Limb (tissue), 2 donors: ENCODE measurements at regions not wholly inside any gene's neighbourhood (a gene's known extent, or its start where the extent isn't known, plus 50 kb on each side); places are given as distances from the start of the nearest gene placed in this dataset.

Source experiments
- DNase-seq, 2 donors: peaks; one replicate each; pipeline ENCODE4 v3.0.0-alpha.2; 2016; ENCODE audit errors: extremely low spot score in 2 of 2

DNA sequence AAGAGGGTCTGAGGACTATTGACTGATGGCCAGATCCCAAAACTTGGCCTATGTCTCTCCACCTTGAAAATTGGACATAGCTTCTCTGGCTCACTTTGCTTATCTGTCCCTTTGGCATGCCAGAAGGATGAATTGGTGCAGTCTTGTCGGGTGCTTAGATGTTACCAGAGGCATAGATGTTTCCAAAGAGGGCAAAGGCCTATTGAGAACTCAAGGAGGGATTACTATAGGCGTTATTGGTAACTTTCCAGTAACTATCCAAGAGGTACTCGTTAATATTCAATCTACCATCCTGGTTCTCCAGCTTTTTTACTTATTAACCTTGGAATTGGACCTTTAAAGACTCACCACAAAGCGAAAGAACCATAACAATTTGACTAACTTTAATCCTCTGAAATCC is 368.3 kb upstream of the ESRRG start:
- DNase-seq, result no peak

DNA sequence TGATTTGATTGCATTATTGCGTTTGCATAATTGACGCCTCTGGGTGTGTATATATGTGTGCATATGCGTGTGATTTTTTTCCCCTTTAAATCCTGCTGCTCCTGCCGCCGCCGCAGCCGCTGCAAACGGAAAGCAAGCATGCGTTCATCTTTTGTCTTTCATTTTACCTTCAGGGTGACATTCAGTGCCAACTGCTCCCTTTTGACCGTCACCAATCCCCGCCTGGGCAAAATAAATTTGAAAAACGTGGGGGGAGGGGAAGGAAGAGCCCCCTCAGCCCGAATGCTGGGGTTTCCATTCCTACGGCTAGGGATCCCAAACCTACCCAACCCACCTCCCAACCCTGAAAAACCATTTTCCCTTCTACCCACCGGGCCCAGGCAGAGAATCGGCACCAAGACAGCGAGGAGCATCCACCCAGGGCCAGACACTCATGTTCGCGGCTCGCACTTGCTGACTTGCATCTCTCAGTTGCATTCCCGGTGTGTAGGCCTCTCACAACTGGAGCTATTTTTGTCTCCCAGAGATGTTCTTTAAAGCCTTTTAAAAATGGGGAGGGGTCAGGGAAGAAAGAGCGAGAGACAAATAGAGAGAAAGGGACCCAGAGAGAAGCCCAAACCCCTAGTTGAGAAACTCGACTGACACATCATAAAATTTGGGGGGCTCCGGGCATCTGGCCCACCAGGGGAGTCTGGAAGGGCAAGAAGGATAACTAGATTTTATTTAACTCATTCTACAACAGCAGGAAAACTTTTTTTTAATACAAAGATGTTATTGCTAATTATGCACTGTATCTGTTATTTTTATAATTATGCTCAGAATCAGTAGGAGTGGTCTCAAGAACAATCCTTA is 367.1 kb upstream of the ESRRG start:
- DNase-seq, result peak in 1 of 2 donors; percentile 54

DNA sequence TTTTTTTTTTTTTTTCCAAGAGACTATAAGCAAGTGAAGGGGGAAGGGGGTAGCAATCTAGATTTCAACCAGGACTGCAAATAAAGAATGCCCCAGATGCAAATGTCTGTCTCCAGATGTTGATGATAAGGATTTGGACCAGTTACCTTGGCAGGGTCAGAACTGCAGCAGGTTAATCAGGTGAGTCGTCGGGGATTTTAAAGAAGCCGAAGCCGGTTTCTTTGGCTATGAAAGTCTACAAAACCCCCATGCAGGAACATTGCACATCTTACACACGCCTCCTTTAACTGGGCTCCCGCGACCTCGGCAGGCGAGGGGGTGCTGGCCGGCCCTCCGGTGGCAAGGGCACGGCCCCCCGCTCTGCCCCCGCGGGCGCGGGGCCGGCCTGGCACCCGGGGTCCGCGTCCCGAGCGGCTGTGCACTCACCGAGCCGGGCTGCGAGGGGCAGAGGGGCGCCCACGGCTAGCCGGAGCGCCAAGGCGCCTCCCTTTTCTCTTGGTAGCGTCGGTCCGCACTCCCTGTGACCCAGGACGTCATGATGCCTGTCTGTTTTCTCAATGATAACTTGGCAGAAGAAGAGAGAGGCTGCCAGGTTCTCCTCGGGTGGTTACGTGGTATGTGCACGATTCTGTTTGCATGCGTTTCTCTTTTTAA is 366.3 kb upstream of the ESRRG start:
- DNase-seq, result peak; percentile 57 to 76

DNA sequence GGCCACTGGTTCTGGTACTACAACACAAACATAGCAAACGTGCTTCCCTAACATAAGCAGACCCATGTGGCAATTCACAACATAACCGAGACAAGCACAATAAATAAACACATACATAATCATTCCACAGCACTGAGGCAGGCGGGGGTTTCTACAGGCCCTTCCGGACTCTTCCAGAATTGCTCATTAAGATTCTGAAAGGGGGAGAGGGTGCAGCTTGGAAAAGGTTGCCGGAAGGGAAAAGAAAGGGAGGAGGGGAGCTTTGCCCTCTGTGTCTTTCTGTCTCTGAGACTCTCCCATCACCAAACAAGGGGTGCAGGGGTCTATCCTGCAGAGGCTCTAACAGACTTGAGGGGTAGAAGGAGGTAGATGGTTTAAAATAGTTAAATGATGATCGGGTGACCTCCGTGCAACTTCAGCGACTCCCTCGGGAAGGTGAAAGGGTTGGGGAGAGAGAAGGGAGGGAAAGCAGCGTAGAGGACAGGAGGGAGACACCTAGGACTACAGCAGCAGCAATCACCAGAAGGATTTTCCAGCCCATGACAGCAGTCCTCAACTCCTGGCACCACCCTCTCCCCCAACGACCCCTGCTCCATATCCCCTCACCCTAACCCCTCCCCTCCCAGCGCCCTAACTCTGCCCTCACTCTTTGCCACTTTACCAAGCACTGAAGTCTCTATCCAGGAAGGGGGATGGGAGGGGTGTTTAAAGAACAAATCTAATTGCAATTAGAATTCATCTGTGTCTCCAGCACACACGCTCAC is 365.5 kb upstream of the ESRRG start:
- peak in 1 of 2 donors; percentile 31 for DNase-seq

DNA sequence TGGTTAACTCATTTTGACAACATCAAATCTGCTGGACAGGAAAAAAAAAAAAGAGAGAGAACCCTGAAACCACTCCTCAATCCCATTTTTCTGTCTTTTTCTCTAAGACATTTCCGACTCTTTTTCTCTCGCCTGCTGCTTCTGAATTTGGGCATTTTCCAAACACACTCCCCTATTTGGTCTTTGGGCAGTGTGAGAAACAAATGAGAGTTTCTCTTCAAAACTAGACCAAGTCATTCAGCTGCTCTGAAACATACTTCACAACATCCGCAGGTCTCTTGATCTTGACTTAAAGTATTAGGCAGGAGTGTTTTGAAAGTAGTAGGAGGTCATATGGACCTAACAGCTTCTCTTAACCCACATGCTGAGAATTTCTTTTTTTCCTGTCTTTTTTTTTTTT is 364.8 kb upstream of the ESRRG start:
- DNase-seq, result no peak

DNA sequence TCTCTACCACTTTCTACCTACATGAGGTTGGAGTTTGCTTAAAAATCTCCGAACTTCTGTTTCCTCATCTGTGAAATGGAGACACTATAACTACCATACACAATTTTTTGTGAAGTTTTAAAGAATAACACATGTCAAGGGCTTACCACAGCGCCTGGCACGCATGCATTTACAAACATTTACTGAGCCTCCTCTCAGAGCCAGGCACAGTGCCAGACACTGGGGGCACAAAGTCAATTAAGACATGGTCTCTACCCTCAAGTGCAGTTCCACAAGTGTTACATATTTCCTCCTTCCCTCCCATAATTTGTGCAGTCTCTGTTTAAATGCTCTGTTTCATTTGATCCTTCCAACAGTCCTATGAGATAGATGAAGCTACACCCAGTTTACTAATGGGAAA is 356.4 kb upstream of the ESRRG start:
- no peak for DNase-seq

DNA sequence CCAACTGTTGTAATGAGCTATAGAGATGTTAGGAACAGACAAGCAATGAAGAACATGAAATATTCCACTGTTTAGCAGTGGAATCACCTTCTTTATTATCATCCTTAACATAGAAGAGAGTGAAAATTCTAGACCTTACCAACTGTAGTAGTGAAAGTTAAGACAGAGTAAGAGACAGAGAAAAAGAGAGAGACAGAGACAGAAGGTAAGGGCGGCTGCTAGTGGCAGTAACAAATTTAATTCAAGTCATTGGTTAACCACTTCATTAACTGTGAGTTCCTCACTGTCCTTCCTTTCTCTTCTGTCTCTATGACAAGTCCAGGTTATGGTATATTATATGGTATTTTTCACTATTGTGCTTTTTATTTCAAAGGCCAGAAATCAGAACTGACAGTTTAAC is 355.7 kb upstream of the ESRRG start:
- DNase-seq, result no peak

DNA sequence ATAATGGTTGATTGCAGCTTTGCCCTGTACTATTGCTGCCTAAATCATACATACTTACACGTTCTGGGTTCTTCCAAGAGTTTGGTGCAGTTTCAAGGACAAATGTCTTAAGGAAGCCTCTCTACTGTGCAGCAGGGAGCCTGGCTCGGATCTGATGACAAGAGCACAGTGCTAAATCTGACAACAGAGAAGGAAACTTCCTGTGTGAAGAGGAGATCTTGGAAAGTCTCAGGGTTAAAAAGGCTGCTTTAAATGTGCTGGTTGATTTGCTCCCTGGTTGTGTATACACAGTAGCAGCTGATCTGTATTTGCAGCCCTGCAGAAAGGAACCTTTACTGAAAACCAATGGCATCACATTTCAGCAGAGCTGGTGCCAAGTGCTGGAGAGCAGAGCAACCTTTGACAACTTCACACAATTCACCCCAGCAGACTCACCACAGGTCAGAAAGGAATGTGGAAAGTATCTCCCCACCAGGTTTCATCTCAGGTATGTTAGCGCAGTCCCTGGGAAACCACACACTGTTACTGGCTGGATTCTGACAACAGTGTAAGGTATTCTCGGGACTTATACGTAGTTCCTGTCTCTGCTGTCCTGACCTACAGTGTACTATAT is 355.0 kb upstream of the ESRRG start:
- no peak for DNase-seq

DNA sequence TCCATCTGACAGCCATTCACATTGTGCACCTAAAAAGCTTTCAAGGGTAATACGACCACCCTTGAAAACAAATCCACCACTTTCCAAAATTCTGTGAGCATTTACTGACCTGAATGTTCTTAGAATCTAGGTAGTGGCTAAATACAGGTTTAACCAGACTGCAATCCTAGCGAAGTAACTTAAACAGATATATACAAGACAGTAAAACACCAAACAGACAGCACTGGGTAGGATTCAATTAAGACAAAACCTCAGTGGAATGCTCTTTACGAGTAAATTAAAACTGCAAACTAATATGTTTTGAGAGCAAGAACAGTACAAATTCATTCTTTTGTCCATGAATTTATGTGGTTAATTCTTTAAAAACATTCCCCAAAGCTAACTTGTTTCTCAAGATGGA is 354.2 kb upstream of the ESRRG start:
- no peak for DNase-seq

DNA sequence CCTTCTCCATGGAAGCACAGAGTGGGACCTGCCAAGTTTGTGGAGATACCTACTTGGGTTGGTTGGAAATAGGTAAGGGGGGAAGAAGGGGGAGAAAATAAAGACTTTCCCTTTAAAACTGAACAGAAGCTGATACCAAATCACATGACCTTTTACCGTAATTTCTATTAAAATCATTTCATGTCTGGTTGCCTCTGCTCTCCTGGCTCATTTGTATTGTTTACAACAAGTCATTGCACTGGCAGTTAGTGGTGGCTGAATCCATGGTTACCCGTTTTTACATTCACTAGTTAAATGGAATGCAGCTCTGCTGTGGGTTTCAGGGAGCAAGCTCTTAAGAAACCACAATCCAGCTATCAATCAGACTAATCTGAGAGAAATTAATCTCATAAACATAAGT is 353.7 kb upstream of the ESRRG start:
- no peak for DNase-seq

DNA sequence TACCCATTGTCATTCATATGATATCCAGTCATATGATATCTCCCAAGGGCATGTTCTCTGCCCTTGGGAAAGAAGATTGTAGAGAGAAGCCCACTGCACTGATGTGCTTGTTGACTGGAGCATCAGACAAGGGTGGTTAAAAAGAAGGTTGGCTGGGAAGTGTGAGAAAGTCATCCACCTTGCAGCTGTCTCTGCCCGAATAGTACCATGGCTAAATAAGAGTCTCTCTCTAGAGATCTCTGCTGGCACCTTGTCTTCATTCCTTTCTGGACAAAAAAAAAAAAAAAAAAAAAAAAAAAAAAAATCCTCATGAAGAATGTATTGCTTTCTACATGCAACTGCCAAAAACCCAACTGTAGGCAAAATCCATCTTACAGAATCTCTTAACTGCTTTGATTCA is 349.7 kb upstream of the ESRRG start:
- DNase-seq, result no peak

DNA sequence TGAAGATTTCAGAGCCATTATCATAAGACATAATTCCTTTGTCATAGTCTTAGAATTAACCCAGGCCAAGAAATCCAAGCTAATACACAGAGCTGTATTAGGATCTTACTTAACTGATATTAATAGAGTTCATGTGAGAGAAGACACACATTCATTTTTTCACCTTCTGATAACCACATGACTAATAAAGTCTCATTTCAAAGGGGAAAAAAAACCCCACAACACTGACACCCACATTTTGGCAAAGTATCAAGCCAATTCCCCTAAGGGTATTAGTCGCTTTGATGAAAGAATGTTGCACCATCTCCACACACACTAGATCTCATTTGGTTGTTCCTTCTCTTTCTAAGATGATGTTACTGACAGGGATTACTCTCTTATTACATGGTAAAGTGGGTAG is 344.4 kb upstream of the ESRRG start:
- DNase-seq, result no peak

DNA sequence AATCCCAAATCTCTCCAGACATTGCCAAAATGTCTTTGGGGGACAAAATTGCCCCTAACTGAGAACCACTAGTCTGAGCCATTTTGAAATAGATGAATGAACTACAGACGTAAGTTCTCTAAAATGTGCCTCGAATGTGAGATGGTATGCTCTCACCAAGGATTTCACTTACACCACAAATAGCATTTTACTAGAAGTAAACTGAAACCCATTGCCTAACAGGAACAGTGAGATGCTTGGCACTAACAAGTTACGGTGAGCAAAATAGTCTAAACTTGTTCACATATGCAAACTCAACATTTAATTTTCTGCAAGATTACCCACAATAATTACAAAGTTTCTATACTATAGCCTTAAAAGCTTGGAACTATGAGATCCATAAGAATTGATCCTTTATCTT is 343.6 kb upstream of the ESRRG start:
- DNase-seq, result no peak

DNA sequence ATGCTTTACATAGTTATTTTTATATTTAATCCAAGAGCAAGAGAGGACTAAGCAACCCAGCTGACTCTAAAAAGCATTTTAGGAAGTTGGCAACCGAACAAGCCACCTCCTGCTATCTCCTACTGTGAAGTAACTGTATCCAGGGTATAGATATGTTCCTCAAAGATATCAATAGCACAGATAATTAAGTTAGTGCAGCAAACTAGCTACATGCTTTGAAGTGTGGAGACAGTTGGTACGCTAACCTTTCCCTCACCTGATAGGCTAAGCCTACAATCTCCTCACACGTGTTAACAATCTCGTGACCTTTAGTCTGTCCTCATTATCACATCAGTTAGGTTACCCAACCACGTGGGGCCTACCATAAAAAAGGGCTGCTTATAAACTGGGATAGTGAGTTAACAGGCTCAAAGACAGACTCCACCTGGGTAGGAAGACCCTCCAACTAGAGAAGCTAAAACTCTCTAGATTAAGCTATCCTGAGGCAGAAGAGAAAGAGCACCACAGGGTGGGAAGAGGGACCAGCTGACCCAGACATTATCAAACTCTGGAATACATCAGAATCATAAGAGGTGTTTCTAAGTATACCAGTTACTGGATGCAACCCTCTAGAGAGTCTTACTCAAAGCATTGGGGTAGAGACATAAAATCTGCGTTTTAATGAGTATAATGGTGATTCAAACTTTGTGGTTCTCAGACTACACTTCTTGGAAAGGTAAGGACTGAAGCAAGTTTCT is 340.1 kb upstream of the ESRRG start:
- no peak for DNase-seq

DNA sequence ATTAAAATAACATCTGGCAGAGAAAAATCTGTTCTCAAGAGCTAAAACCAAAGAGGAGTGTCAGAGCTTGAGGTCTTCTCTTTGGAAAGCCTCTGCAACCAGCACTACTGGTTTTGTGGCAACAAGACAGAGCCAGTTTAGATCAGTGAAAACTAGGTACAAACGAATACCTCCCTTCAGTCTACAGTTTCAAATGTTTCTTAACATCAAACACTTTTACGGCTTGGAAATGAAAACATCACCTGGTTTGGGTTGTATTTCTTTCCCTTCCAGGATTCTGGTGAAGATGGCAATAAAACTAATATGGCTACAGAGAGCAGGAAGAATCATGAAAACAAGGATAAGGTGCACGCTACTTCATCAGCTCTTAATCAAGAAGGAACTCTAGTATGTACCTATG is 339.4 kb upstream of the ESRRG start:
- no peak for DNase-seq

DNA sequence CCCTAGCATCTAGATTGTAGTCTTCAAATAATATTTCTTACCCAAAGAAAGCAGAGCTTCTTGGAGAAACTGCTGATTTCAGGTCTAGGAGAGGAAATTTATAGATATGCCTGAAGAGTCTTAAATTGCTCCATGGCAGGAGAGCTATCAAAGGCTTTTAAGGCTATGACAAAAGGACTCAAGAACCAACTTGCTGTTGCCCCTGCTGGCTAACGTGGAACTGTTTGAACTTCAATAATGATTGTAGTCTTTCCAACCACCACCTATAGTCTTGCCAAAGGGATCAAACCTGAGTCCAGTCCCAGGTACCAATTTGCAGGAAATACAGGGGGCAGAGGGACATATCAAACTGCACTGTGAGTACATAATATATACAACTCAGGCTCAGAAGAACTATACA is 336.2 kb upstream of the ESRRG start:
- no peak for DNase-seq

DNA sequence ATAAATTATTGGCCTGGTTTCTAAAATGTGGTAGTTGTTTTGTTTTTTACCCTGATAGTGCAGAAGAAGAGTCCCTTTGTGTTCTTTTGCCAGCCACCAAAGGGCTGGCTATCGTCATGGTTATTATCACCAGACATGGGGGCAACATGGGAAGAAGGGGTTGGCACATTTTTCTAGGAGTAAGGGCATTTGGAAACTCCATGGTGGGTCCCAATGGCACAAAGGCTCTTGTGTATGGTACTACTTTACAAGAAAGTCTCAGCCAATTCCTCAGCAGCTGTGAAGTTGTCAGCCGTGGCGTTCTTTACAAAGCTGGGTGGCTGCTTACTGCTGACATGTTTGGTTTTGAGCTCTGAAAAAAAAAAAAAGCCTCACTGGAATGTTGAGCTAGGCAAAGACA is 330.4 kb upstream of the ESRRG start:
- DNase-seq, result no peak

DNA sequence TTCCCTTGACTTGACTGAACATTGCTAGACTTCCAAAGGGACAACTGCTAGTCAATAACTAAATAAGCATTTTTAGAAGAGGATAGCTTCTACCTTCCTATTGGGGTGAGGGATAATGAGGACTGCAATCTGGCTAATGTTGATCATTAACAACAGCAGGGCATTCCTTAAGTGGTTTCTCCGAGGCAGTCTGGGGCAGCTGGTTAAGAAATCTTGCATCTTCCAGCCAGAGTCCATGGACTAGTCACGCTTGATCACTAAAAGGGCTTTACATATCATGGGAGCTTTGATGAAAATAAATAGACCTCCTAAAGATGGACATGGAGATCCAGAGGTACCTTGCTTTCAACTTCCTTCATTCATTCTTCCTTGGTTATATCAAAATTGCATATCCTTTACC is 329.4 kb upstream of the ESRRG start:
- DNase-seq, result no peak

DNA sequence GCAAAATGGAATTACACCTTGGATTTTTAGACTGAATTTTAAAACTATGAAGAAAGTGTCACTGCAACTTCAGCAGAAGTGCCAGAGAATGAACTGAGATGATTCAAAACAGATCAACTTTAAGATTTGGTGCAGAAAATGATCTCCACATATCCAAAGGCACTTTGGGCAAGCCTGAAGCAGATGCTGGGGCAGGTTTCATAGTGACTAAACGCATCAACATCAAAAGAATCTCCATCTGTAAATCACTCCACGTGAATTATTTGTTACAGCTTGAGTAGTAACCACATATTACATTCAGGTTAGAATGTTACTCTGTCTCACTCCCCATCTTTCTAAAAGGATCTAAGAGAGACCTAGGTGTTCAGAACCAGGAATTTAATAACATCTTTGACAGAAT is 329.0 kb upstream of the ESRRG start:
- DNase-seq, result no peak

DNA sequence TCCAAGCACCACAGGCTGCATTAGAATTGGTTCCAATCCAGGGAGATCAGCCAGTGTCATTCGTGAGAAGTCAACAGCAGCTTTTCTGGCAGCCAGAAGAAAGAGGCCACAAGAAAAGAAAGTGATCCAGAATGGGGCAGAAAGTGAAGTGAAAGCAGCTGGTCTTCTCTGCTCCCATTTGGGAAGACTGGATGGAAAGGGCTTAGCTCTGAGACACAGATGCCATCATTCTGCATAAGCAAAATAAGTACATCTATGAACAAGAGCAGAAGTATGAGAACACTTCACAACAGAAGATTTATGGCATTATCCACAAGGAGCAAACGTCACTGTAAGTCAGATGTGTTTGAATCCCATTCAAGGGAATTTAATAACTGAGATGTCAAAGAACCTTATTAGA is 326.5 kb upstream of the ESRRG start:
- no peak for DNase-seq

DNA sequence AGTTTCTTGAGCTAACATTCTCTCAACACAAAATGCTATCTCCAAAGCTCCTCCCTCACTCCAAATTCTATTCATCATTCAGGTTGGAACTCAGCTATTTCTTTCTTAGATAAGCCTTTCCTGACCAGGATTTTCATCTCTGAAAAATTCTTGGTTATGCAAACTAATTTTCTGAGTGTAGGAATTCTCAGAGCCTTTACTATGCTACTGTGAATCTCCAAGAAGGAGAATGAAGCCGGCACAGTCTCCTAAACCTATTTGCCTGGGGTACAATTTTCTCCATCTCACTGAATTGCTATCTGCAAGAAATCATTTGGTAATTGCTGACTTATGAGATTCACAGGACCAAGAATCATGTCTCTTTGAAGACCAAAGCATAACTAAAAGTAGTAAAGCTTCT is 325.9 kb upstream of the ESRRG start:
- DNase-seq, result no peak
